ENCODE measurements at regions not wholly inside any gene's neighbourhood (a gene's known extent, or its start where the extent isn't known, plus 50 kb on each side); places are given as distances from the start of the nearest gene placed in this dataset.

- no peak for DNase-seq (ENCODE audit: low read depth)
- no peak overlapping the region for H3K4me3 ChIP-seq (ENCODE audit: low read depth, low read length)
- TF ChIP-seq CTCF (conservative IDR thresholded peaks at IDR 0.05; ENCODE audit: low read depth, low read length) = no peak
These were observed 90.2 kb upstream of the ERCC4 start for GRCh38 chr16:13829697-13830299.

GRCh38 chr16:13833515-13833914, 86.4 kb upstream of the ERCC4 start:
- no peak for DNase-seq (ENCODE audit: low read depth)

GRCh38 chr16:13835387-13835786, 84.6 kb upstream of the ERCC4 start:
- TF ChIP-seq CTCF (conservative IDR thresholded peaks at IDR 0.05; ENCODE audit: low read depth, low read length) = no peak
- no peak for DNase-seq (ENCODE audit: low read depth)

More at GRCh38 chr16:13833515-13833914, 86.4 kb upstream of the ERCC4 start:
- TF ChIP-seq CTCF (conservative IDR thresholded peaks at IDR 0.05; ENCODE audit: low read depth, low read length) = no peak
- H3K4me3 ChIP-seq (ENCODE audit: low read depth, low read length) = no peak overlapping the region

GRCh38 chr16:13835935-13836730, 83.8 kb upstream of the ERCC4 start:
- H3K4me3 ChIP-seq (ENCODE audit: low read depth, low read length) = no peak overlapping the region
- DNase-seq (ENCODE audit: low read depth) = no peak
- TF ChIP-seq CTCF (conservative IDR thresholded peaks at IDR 0.05; ENCODE audit: low read depth, low read length) = no peak

More at GRCh38 chr16:13835387-13835786, 84.6 kb upstream of the ERCC4 start:
- no peak overlapping the region for H3K4me3 ChIP-seq (ENCODE audit: low read depth, low read length)

- DNase-seq (ENCODE audit: low read depth) = no peak
- no peak overlapping the region for H3K4me3 ChIP-seq (ENCODE audit: low read depth, low read length)
- no peak for TF ChIP-seq CTCF (conservative IDR thresholded peaks at IDR 0.05; ENCODE audit: low read depth, low read length)
These were observed 81.4 kb upstream of the ERCC4 start for GRCh38 chr16:13838401-13839190.

GRCh38 chr16:13839577-13839976, 80.4 kb upstream of the ERCC4 start:
- TF ChIP-seq CTCF (conservative IDR thresholded peaks at IDR 0.05; ENCODE audit: low read depth, low read length) = no peak
- no peak overlapping the region for H3K4me3 ChIP-seq (ENCODE audit: low read depth, low read length)
- DNase-seq (ENCODE audit: low read depth) = no peak

All from choroid plexus epithelial cell (primary cell).